GM12865 (cell line): ENCODE measurements at regions not wholly inside any gene's neighbourhood (a gene's known extent, or its start where the extent isn't known, plus 50 kb on each side); places are given as distances from the start of the nearest gene placed in this dataset.

Experiments used
- DNase-seq: peaks from one replicate; pipeline ENCODE4 v3.0.0; 2010; ENCODE audit warnings: low read depth
- H3K4me3 ChIP-seq: 2 replicates; pipeline ENCODE4 v1.5.1; 2011; ENCODE audit warnings: mild to moderate bottlenecking, low read depth, low read length, control low read depth
- TF ChIP-seq, protein P1 (sequence below): IDR thresholded peaks from 2 replicates; pipeline ENCODE4 v1.5.1; 2011; ENCODE audit warnings: low read length, control low read depth, low read depth, inconsistent platforms; ENCODE audit not compliant: insufficient read depth; ENCODE audit errors: missing control alignments

DNA sequence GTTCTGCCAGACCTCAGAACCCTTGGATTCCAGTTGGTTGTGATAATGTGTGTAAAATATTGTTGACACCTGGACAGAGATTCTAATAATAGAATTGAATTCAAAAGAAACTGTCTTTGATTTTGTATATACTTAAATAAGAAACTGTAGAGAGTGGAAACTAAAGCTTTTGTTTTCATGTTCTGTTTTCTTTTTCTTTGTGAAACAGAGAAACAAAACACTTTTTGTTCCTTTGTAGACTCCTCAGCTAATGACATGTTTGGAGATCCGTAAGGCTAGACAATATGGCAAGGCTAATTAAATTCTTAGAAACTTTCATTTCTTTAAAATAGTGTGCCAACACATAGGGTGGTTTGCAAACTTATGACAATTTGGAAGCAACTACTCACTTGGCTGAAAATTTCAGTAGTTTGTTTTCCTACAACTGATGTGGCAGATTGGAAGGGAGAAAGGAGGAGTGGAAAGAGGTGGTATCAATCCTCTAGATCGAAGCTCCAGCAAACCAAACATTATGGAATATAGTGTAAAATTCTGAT lies 90.9 kb upstream of the FAT1 start:
- TF ChIP-seq, protein P1, sequence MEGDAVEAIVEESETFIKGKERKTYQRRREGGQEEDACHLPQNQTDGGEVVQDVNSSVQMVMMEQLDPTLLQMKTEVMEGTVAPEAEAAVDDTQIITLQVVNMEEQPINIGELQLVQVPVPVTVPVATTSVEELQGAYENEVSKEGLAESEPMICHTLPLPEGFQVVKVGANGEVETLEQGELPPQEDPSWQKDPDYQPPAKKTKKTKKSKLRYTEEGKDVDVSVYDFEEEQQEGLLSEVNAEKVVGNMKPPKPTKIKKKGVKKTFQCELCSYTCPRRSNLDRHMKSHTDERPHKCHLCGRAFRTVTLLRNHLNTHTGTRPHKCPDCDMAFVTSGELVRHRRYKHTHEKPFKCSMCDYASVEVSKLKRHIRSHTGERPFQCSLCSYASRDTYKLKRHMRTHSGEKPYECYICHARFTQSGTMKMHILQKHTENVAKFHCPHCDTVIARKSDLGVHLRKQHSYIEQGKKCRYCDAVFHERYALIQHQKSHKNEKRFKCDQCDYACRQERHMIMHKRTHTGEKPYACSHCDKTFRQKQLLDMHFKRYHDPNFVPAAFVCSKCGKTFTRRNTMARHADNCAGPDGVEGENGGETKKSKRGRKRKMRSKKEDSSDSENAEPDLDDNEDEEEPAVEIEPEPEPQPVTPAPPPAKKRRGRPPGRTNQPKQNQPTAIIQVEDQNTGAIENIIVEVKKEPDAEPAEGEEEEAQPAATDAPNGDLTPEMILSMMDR = no peak
- DNase-seq = no peak
- H3K4me3 ChIP-seq = no peak overlapping the region

DNA sequence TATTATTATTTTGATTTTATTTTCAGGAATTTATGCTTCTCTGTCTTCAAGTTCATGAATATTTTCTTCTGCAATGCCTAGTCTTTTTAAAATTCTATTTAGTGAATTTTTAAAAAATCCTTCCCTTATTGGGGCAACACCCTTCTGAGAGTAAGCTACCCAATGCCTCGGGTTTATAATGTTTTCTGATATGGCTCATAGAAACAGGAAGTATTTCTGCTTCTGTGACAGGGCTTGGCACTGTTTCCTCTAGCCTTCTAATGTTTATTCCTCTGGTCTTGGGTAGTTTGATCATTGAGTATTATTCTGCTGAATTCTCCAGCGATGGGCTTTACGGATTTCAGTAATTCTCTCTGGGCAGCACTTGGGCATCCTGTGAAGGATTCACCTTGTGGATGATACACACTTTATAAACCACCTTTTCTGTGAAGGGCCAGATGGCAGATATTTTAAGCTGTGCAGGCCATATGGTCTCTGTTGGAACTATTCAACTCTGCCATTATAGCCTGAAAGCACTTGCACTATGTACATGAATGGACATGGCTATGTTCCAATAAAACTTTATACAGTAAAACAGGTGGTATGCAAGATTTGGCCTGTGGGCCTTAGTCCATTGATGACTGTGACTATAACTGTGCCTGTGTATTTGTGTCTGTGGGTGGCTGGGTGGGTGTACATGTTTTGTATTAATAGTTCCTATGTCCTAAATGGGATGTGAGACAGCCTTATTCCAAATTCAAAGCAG lies 95.9 kb upstream of the FAT1 start:
- DNase-seq = no peak
- TF ChIP-seq, protein P1 = no peak
- H3K4me3 ChIP-seq = no peak overlapping the region

DNA sequence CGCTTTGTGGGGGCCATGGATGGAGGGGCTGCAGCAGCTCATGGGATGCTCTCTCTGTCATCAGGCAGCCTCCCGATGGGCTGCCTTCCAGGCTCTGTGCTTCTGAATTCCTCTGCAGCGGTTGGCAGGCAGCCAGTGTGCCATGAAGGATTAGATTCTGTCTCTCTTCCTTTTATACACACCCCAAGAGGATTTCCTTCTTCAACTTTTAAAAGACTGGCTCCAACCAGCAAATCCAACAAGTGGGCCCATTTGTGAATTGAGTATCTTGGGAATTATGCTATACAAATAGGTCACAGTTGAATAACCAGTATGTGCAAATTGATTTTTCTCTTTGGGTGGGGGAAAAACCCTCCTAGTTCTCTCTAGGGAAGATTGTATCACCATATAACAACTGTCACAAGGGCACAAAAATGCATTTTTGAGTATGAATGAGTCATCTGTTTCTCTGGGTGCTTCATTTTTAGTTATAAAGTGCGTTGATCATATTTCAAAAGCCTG lies 96.8 kb upstream of the FAT1 start:
- no peak for DNase-seq
- no peak overlapping the region for H3K4me3 ChIP-seq
- TF ChIP-seq, protein P1 = no peak

DNA sequence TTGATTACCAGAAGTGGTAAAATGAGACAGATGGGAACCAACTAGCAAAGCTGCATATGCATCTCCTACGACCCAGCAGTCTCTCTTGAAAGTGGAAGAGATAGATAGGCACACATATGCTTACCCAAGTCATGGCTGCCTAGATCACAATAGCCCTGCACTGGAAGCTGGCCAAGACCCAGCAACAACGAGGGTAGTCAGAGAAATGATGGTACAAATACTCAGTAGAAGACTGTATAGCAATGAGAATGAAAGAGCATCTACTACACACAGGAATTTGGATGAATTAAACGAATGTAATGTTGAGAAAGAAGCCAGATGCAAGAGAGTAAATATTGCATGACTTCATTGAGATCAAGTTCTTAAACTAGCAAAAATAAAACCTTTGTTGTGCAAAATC lies 100.3 kb upstream of the FAT1 start:
- TF ChIP-seq, protein P1 = no peak
- DNase-seq = no peak

DNA sequence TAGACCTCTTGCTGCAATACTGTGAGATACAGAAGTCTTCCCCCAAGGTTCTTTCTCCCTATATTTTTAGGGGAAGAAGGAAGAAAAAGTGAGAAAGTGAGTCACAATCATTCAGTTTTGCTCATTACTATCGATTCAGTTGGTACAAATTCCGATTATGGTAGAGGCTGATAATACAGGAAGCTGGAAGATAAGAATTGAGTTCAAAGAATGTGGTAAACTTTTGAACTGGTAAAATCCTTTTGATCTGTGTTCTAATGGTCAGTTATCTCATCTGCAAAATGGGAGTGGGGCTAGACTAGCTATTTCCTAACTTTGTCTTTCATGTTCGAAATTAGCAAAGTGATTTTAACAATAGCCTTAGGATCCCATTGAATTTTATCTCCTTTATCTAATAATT lies 101.4 kb upstream of the FAT1 start:
- DNase-seq = no peak
- TF ChIP-seq, protein P1 = no peak
- H3K4me3 ChIP-seq = no peak overlapping the region

More for the DNA sequence above, 100.3 kb upstream of the FAT1 start:
- no peak overlapping the region for H3K4me3 ChIP-seq

DNA sequence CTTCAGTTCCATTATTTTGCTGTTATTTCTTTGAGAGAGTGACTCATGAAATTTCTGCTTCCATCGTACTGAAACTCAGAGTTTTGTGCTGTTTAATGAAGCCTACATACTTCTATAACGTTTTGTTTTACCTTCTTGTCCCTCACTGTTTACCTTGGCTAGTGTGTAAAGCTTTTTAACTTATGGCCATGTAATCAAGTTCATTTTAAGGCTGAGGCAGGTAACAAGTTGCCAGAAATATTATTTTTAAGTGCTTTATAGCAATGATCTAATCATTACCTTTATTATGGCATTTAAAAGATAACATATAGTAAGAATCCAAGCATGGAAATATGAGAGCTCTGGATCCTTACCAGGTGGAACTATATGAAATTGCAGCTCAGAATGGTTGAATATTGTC lies 102.3 kb upstream of the FAT1 start:
- TF ChIP-seq, protein P1 = no peak
- no peak for DNase-seq
- H3K4me3 ChIP-seq = no peak overlapping the region
